ENCODE measurements at regions not wholly inside any gene's neighbourhood (a gene's known extent, or its start where the extent isn't known, plus 50 kb on each side); places are given as distances from the start of the nearest gene placed in this dataset.

DNA sequence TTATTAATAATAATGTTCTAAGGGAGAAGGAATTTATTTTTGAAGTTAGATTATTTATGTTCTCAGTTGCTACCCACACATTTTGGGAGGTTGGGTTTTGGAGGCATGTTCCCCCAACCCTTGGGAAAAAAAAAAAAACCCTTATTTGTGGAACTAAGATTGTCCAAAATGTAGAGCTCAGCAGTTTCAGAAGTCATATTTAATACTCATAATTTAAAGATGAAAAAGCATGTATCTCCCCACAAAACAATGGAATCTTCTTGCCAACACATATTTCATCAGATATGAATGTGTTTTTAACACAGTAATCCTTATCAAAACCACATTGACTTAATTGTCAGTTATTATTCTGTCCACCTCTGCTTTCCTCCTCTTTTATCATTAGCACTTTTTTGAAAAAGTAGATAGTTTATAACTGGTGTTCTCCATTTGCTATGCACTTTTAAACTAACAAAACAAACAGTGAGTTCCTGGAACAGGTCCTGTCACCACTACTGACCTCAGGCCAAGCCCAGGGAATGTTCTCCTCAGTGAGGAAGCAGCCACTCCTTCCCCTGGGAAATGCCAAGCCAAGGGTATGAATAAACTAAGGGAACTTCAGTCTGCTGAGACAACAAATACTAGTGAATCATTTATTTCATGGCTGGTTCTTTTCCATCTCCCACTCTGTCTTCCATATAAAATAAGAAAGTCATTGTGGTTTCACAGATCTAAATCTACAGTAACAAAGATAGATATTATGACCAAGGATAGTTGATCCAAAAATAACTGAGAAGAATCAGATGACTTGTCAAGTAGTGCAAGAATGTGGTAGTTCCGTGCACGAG, 414.4 kb upstream of the ALCAM start:
- no peak overlapping the region for H3K4me3 ChIP-seq (ENCODE audit: low read depth, low read length)
- no peak for DNase-seq (ENCODE audit: low read depth)
- TF ChIP-seq, protein P1, sequence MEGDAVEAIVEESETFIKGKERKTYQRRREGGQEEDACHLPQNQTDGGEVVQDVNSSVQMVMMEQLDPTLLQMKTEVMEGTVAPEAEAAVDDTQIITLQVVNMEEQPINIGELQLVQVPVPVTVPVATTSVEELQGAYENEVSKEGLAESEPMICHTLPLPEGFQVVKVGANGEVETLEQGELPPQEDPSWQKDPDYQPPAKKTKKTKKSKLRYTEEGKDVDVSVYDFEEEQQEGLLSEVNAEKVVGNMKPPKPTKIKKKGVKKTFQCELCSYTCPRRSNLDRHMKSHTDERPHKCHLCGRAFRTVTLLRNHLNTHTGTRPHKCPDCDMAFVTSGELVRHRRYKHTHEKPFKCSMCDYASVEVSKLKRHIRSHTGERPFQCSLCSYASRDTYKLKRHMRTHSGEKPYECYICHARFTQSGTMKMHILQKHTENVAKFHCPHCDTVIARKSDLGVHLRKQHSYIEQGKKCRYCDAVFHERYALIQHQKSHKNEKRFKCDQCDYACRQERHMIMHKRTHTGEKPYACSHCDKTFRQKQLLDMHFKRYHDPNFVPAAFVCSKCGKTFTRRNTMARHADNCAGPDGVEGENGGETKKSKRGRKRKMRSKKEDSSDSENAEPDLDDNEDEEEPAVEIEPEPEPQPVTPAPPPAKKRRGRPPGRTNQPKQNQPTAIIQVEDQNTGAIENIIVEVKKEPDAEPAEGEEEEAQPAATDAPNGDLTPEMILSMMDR (IDR thresholded peaks at IDR 0.05; ENCODE audit: low read depth, low read length, missing control alignments): no peak

DNA sequence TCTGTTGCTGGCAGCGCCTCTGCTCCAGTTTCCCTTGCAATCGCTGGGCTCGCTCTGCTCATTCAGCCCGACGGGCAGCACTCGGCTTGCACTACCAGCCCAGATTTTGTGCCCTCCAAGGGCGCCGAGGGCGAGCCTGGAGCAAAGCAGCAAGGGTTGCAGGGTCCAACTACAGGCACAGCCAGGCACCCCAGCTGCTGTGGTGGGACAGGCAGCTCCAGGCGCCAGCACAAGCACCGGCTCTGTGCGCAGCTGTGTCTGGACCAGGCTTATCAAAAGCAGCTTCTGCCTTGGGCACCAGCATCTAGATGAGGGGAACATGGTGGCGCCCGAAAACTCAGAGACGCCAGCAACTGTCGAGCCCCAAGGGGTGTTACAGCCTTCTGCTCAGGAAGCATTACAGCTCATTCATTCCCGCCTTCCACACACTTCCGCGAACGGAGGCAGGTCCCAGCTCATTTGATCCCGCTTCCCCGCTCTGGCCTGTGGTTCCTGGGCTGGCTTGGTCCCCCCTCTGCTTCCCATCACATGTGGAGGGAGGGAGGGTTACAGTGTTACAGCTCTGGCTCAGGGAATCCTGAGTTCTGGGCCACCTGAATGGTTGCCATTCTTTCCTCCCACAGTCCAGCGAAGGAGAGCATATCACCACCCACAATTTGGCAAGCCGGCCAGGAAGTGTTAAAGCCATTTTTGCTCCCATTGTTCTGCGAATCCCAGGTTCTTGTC, 409.9 kb upstream of the ALCAM start:
- no peak for DNase-seq (ENCODE audit: low read depth)
- H3K4me3 ChIP-seq (ENCODE audit: low read depth, low read length): no peak overlapping the region
- TF ChIP-seq, protein P1 (IDR thresholded peaks at IDR 0.05; ENCODE audit: low read depth, low read length, missing control alignments): no peak

DNA sequence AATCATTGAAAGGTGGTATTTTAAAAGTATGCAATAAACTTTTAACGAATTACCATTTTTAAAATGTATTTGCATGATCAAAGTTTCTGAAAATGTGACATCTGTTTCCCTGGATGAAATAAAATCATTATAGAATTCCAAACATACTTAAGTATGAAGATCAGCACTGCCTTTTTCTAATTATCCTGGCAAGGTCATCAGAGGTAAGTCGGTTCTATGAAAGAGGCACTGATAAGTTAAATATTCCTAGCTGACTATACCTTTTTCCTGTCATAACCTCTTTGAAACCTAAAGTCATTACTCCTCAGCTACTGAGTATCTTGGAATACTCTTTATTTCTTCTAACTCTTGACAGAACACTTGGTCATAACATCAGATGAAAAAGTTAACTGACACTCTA, 406.1 kb upstream of the ALCAM start:
- DNase-seq (ENCODE audit: low read depth): no peak
- TF ChIP-seq, protein P1 (IDR thresholded peaks at IDR 0.05; ENCODE audit: low read depth, low read length, missing control alignments): no peak

DNA sequence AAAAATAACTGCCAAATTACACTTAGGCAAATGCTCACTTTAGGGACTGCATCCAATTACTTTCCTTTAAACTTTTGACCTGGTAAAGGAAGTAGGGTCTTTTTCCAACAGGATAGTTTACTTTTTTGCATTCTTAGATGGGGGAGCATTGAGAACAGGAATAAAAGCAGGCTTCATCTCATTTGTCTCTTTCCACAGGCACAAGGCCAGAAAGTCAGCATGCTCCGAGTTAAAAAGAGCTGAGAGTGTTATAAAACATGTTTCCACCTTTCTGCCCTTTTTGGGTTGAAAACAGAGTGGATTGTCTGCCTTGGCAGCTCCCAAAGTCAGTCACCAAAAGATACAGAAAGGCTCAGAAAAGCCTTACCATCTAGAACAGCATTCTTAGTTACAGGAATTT, 404.9 kb upstream of the ALCAM start:
- TF ChIP-seq, protein P1 (IDR thresholded peaks at IDR 0.05; ENCODE audit: low read depth, low read length, missing control alignments): no peak
- DNase-seq (ENCODE audit: low read depth): no peak
- no peak overlapping the region for H3K4me3 ChIP-seq (ENCODE audit: low read depth, low read length)

More for the DNA sequence above, 406.1 kb upstream of the ALCAM start:
- no peak overlapping the region for H3K4me3 ChIP-seq (ENCODE audit: low read depth, low read length)

DNA sequence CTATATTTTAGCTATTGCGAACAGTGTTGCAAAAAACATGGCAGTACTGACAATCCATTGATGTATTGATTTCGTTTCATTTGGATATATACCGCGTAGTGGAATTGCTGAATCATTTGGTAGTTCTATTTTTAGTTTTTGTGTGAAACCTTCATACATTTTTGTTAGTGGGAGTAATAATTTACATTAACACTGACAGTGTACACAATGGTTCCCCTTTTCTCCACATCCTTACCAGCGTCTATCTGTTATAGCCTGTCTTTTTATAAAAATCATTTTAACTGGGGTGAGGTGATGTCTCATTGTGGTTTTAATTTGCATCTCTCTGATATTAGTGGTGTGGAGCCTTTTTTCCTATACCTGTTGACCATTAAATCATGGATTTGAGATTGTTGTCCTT, 392.4 kb upstream of the ALCAM start:
- no peak for DNase-seq (ENCODE audit: low read depth)
- H3K4me3 ChIP-seq (ENCODE audit: low read depth, low read length): no peak overlapping the region
- TF ChIP-seq, protein P1 (IDR thresholded peaks at IDR 0.05; ENCODE audit: low read depth, low read length, missing control alignments): no peak

DNA sequence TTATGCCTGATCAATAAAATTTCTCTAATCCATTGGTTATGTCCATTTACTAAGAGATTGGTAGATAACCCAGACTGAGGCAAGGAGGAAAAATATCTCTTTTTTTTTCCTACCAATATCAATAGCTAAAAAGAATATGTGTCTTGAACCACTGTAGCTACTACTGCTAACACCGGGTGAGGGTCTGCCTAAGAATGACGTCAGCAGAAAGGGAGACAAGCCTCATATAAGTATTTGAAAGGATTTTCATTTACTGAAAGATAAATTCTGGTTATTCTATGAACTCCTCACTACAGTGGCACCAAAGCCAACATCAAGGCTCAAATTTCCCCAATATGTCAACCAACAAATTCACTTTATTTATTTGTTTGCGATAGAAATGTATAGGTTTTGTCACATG, 389.0 kb upstream of the ALCAM start:
- no peak for DNase-seq (ENCODE audit: low read depth)
- no peak overlapping the region for H3K4me3 ChIP-seq (ENCODE audit: low read depth, low read length)
- TF ChIP-seq, protein P1 (IDR thresholded peaks at IDR 0.05; ENCODE audit: low read depth, low read length, missing control alignments): no peak

All from GM12864 (cell line).